NT2/D1 (cell line): ENCODE measurements at regions not wholly inside any gene's neighbourhood (a gene's known extent, or its start where the extent isn't known, plus 50 kb on each side); places are given as distances from the start of the nearest gene placed in this dataset.
"Not testable (repeated sequence)": the region's sequence is repeated elsewhere in the genome, so short reads cannot be mapped to it uniquely, and the experiment has no call there.

Experiments
- DNase-seq: peaks from one replicate; pipeline ENCODE4 v3.0.0-alpha.2; 2011; ENCODE audit warnings: low read depth, low spot score
- H3K27me3 ChIP-seq: 2 replicates; pipeline ENCODE4 v1.6.0; 2011; ENCODE audit warnings: mild to moderate bottlenecking; ENCODE audit not compliant: insufficient read length, insufficient read depth
- H3K36me3 ChIP-seq: 2 replicates; pipeline ENCODE4 v1.6.1; 2011; ENCODE audit warnings: mild to moderate bottlenecking, low read length, mixed read lengths; ENCODE audit not compliant: insufficient read depth, insufficient read length
- H3K4me1 ChIP-seq: 2 replicates; pipeline ENCODE4 v1.5.1; 2011; ENCODE audit not compliant: insufficient read depth, insufficient read length
- H3K4me3 ChIP-seq: 2 replicates; pipeline ENCODE4 v1.5.1; 2011; ENCODE audit warnings: low read depth; ENCODE audit not compliant: insufficient read length
- H3K9ac ChIP-seq: 2 replicates; pipeline ENCODE4 v1.6.0; 2011; ENCODE audit warnings: low read depth; ENCODE audit not compliant: insufficient read length
- H3K9me3 ChIP-seq: 2 replicates; pipeline ENCODE4 v1.5.1; 2011; ENCODE audit warnings: mild to moderate bottlenecking, low read length; ENCODE audit not compliant: insufficient read depth
- SUZ12 ChIP-seq: IDR thresholded peaks from 2 replicates; pipeline ENCODE4 v1.6.1; 2011; ENCODE audit not compliant: insufficient read length, insufficient read depth; ENCODE audit errors: extremely low read depth
- YY1 ChIP-seq: IDR thresholded peaks from 2 replicates; pipeline ENCODE4 v1.6.1; 2011; ENCODE audit not compliant: insufficient read length, insufficient read depth
- ZNF274 ChIP-seq: IDR thresholded peaks from 2 replicates; pipeline ENCODE4 v1.6.1; 2011; ENCODE audit warnings: mild to moderate bottlenecking, low read depth, low read length

DNA sequence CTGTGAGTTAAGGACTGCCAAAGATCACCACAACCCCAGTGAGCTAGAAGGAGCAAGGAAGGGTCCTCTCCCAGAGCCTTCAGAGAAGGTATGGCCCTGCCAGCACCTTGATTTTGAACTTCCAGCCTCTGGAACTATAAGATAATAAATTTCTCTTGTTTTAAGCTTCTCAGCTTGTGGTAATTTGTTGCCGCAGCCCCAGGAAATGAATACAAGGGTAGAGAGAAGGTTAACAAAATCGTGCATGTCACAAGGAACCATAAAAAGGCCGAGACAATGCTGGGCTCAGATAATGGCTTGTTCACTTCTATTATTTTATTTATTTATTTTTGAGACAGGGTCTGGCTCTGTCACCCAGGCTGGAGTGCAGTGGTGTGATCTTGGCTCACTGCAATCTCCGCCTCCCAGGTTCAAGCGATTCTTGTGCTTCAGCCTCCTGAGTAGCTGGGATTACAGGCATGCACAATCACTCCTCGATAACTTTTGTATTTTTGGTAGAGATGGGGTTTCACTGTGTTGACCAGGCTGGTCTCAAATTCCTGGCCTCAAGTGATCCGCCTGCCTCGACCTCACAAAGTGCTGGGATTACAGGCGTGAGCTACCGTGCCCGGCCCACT lies 71.5 kb downstream of the WSB1 start:
- H3K36me3 ChIP-seq, DNase-seq, H3K9ac ChIP-seq, H3K4me3 ChIP-seq, H3K4me1 ChIP-seq, H3K9me3 ChIP-seq, H3K27me3 ChIP-seq: not testable (repeated sequence)

DNA sequence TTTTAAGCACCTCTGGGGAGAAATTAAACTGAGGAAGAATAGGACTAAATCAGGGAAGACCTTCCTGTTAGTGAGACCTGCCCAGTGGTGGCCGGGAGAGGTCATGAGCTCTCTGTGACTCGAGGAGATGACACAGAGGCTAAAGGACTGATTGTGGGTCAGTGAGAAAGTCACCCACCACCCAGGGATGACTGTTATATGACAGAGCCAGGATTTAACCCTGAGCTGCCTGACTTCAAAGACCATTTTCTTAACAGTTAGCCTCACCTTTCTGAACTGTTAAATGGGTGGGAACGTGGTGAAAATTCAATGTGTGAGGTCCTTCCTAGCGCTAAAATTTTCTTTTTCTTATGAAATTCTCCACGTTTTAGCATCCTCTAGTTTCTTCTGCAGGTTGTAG lies 72.5 kb downstream of the WSB1 start:
- Histone ChIP-seq H3K36me3 (no peaks in the 10 kb centered on the region), H3K4me1 (peaks cover 9% of the 10 kb centered on the region), H3K27me3 (no peaks in the 10 kb centered on the region), H3K9ac (no peak overlapping the region), H3K4me3 (no peak overlapping the region), H3K9me3 (peaks cover 7% of the 10 kb centered on the region; the same call in 1 of the 2 replicates)
- no peak for DNase-seq
- TF ChIP-seq ZNF274 (no peak), SUZ12 (no peak), YY1 (no peak)

DNA sequence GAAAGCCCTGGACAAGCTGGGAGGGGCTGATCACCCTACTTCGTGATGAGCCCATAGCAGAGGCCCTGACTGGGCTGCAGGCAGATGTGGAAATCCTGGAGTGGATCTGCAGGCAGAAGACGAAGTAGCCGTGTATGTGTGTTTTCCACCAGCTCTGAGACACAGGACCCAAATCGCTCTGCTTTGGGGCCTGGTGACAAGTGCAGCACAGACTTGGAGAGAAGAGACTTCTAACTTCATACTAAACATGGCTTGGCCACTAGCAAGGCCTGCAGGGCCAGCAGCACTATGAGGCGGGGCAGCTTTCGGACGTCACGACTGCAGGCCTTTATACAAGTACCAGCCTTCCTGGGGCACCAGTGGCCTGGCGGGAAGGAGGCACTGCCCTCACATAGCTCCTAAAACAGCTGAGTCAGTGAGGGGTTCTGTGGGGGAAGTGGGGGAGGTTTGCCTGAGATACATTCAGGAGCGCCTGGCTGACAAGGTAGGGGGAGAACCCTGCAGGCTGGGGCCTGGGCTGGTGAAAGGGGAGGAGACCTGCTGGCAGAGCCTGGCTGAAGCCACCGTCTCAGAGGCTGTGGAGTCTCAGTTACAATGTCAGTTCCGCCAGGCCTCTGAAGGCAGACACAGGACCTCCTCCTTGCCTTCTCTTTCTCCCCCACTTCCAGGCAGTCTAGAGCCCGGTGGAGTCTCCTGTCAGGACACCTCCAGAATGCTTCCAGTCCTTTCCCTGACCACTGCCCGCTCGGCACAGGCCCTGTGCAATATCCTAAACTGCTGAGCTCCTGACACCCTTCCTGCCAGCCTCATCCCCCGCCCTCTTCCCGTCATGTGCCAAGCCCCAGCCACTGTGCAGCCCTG lies 73.4 kb downstream of the WSB1 start:
- H3K27me3 ChIP-seq = no peaks in the 10 kb centered on the region
- TF ChIP-seq ZNF274 = no peak
- no peak for TF ChIP-seq YY1
- TF ChIP-seq SUZ12 = no peak
- peaks cover 12% of the 10 kb centered on the region; the same call in 1 of the 2 replicates for H3K9me3 ChIP-seq
- no peak overlapping the region for H3K4me3 ChIP-seq
- peaks cover 9% of the 10 kb centered on the region for H3K4me1 ChIP-seq
- DNase-seq = no peak
- H3K36me3 ChIP-seq = no peaks in the 10 kb centered on the region
- peak overlapping the region; percentile 6 for H3K9ac ChIP-seq

DNA sequence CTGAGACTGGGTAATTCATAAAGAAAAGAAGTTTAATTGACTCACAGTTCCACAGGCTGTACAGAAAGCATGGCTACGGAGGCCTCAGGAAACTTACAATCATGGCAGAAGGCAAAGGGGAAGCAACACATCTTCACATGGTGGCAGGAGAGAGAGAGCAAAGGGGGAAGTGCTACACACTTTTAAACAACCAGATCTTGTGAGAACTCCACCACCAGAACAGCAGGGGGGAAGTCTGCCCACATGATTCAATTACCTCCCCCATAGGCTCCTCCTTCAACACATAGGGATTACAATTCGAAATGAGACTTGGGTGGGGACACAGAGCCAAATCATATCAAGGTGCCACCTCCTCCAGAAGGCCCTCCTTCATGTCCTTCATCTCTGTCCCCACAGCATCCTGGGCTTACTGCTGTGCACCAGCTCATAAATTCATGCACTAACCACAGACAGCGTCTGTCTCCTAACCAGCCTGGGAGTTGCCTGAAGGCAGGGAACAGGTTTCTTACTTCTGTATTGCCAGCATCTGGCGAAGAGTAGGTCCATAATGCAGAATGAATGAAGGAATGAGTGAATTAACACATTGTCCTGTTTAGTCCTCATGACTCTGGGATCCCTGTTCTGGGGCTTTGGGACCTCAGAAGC lies 74.4 kb downstream of the WSB1 start:
- TF ChIP-seq YY1 (no peak), SUZ12 (no peak), ZNF274 (no peak)
- Histone ChIP-seq H3K36me3 (no peaks in the 10 kb centered on the region), H3K4me3 (no peak overlapping the region), H3K4me1 (peaks cover 9% of the 10 kb centered on the region), H3K9me3 (peaks cover 16% of the 10 kb centered on the region; the same call in 1 of the 2 replicates), H3K9ac (no peak overlapping the region), H3K27me3 (no peaks in the 10 kb centered on the region)
- DNase-seq = no peak

DNA sequence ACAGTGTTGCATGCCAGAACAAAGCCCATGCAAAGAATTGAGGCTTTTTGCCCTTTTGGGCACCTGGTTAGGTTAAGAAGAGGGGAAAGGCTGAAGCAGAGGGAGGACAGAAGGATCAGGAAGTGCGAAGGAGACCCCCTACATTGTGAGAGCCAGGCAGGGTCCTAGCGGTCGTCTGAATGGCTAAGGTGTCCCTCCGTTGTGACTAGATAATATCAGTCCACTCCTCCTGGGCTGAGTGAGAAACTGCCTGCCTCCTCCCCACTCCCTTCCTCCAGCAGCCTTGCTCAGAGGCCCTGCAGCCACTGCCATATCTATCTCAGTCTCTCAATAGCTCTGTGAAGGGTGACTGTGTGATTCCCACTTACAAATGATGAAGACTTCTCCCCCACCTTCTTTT lies 75.1 kb downstream of the WSB1 start:
- Histone ChIP-seq H3K9me3 (peaks cover 16% of the 10 kb centered on the region; the same call in 1 of the 2 replicates), H3K4me3 (no peak overlapping the region)

DNA sequence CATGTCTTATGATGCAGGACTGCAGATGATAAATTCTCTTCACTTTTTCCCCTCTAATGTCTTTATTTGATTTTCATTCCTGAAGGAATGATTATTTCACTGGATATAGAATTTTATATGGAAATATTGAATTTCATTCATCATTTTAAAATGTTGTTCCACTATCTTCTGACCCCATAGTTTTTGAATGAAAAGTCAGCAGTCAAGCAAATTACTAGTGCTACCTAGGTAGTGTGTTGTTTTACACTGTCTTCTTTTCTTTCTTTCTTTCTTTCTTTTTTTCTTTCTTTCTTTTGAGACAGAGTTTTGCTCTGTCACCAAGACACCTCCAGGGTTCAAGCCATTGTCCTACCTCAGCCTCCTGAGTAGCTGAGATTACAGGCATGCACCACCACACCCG lies 76.9 kb downstream of the WSB1 start:
- Histone ChIP-seq H3K27me3 (no peaks in the 10 kb centered on the region), H3K4me3 (no peak overlapping the region), H3K4me1 (peaks cover 7% of the 10 kb centered on the region), H3K9ac (no peak overlapping the region), H3K9me3 (peaks cover 16% of the 10 kb centered on the region; the same call in 1 of the 2 replicates), H3K36me3 (no peaks in the 10 kb centered on the region)
- TF ChIP-seq SUZ12 (no peak), YY1 (no peak), ZNF274 (no peak)
- DNase-seq = no peak

More for the DNA sequence above, 75.1 kb downstream of the WSB1 start:
- Histone ChIP-seq H3K27me3 (no peaks in the 10 kb centered on the region), H3K36me3 (no peaks in the 10 kb centered on the region), H3K9ac (no peak overlapping the region), H3K4me1 (peaks cover 9% of the 10 kb centered on the region)
- TF ChIP-seq SUZ12 (no peak), ZNF274 (no peak), YY1 (no peak)
- no peak for DNase-seq

DNA sequence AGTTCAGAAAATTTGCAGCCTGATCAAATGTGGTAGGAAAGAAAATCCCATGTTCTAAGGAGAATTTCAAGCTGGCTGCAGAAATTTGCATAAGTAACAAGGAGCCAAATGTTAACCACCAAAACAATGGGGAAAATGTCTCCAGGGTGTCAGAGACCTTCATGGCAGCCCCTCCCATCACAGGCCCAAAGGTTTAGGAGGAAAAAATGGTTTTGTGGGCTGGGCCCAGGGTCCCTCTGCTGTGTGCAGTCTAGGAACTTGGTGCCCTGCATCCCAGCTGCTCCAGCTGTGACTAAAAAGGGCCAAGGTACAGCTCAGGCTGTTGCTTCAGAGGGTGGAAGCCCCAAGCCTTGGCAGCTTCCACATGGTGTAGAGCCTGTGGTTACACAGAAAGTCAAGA lies 79.8 kb downstream of the WSB1 start:
- H3K36me3 ChIP-seq, DNase-seq, H3K27me3 ChIP-seq, H3K4me1 ChIP-seq, H3K9ac ChIP-seq, H3K4me3 ChIP-seq: not testable (repeated sequence)
- H3K9me3 ChIP-seq = peaks cover 16% of the 10 kb centered on the region; the same call in 1 of the 2 replicates
